ENCODE measurements at regions not wholly inside any gene's neighbourhood (a gene's known extent, or its start where the extent isn't known, plus 50 kb on each side); places are given as distances from the start of the nearest gene placed in this dataset.

- no TSS peak for BruUV-seq (replicated peaks)
- H3K79me2 ChIP-seq (ENCODE audit: insufficient read depth, low read length): no peaks in the 10 kb centered on the region
- no peaks in the 10 kb centered on the region for H3K4me1 ChIP-seq (ENCODE audit: insufficient read depth, low read length)
- H4K20me1 ChIP-seq (ENCODE audit: insufficient read depth, low read length): no peaks in the 10 kb centered on the region
- TF ChIP-seq SRSF1 (optimal IDR thresholded peaks at IDR 0.05; ENCODE audit: low read depth, low read length) (no peak), TRIM24 (CRISPR knock-in tag; IDR thresholded peaks at IDR 0.05) (no peak), ZUFSP (CRISPR knock-in tag; IDR thresholded peaks at IDR 0.05; ENCODE audit: borderline replicate concordance) (no peak), ZNF678 (CRISPR knock-in tag; IDR thresholded peaks at IDR 0.05) (no peak), MYNN (CRISPR knock-in tag; IDR thresholded peaks at IDR 0.05; ENCODE audit: low read depth) (no peak), ZNF331 (CRISPR knock-in tag; IDR thresholded peaks at IDR 0.05) (no peak), ZNF567 (CRISPR knock-in tag; IDR thresholded peaks at IDR 0.05; ENCODE audit: borderline replicate concordance) (no peak), NBN (conservative IDR thresholded peaks at IDR 0.05) (no peak), ZNF691 (CRISPR knock-in tag; IDR thresholded peaks at IDR 0.05; ENCODE audit: borderline replicate concordance, low read depth) (no peak), SNAPC2 (CRISPR knock-in tag; IDR thresholded peaks at IDR 0.05) (no peak), BCL6 (CRISPR knock-in tag; IDR thresholded peaks at IDR 0.05) (no peak), ZNF550 (CRISPR knock-in tag; IDR thresholded peaks at IDR 0.05; ENCODE audit: borderline replicate concordance) (no peak), SAP130 (CRISPR knock-in tag; IDR thresholded peaks at IDR 0.05; ENCODE audit: low read depth) (no peak), IKZF5 (CRISPR knock-in tag; IDR thresholded peaks at IDR 0.05) (no peak)
- ATAC-seq (no peak), DNase-seq (ENCODE audit: low spot score) (no peak), FAIRE-seq (no peak)
- 8% methylated on average over 8 of the region's 8 CpGs for WGBS (ENCODE audit: low lambda C conversion rate)
- no peak overlapping the region for H3K9ac ChIP-seq (ENCODE audit: insufficient read depth, low read depth, low read length)
- no peak overlapping the region for H2AFZ ChIP-seq (ENCODE audit: low read length)
- no peak overlapping the region for H3K4me2 ChIP-seq (ENCODE audit: low read depth, low read length)
- H3K27me3 ChIP-seq (ENCODE audit: control insufficient read depth in 1 of 2, insufficient read depth in 2 of 2, low read length in 2 of 2): no peaks in the 10 kb centered on the region
- ChIA-PET CTCF (ENCODE audit: low intra/inter-chr PET ratio, low total read pairs) (no interaction called here), POLR2A (no interaction called here)
- in situ Hi-C loops (cut with HindIII; ENCODE audit: extremely low pct_ligation_motif_present, low pct_unique_long_range_greater_than_20kb): no loop called here
- H3K9me3 ChIP-seq (ENCODE audit: low read length): no peaks in the 10 kb centered on the region; the same call in 1 of the 2 replicates
- intact Hi-C loops (cut with micrococcal nuclease; ENCODE audit: unreplicated experiment): no loop called here
- H3K27ac ChIP-seq (ENCODE audit: extremely low read length, insufficient read depth, low read length): no peak overlapping the region
- H3K4me3 ChIP-seq (replicated peaks in 1 of 3; ENCODE audit: insufficient read depth in 1 of 3, low read depth in 2 of 3, low read length in 3 of 3): no peak overlapping the region
- no peaks in the 10 kb centered on the region for H3K36me3 ChIP-seq (replicated peaks in 1 of 2; ENCODE audit: control insufficient read depth in 1 of 2, insufficient read depth in 2 of 2, low read length in 2 of 2)
Observed at GRCh38 chr17:33976831-33977230, 278.3 kb upstream of the CCL2 start.

All from HepG2 (cell line).